GM12873 (cell line): ENCODE measurements at regions not wholly inside any gene's neighbourhood (a gene's known extent, or its start where the extent isn't known, plus 50 kb on each side); places are given as distances from the start of the nearest gene placed in this dataset.

Experiments used
- CTCF ChIP-seq: IDR thresholded peaks from 2 replicates; pipeline ENCODE4 v1.5.1; 2012; ENCODE audit warnings: low read depth, mild to moderate bottlenecking, moderate library complexity, low read length, control low read depth; ENCODE audit not compliant: insufficient read depth; ENCODE audit errors: missing control alignments

- no peak for TF ChIP-seq CTCF
Observed at GRCh38 chr14:84343656-84344055, 1186.3 kb upstream of the FLRT2 start.

GRCh38 chr14:84351646-84352045 lies 1178.3 kb upstream of the FLRT2 start:
- TF ChIP-seq CTCF, result no peak

- TF ChIP-seq CTCF, result no peak
Observed at GRCh38 chr14:84361476-84361875, 1168.5 kb upstream of the FLRT2 start.

GRCh38 chr14:84375235-84375634 lies 1154.7 kb upstream of the FLRT2 start:
- TF ChIP-seq CTCF, result no peak

GRCh38 chr14:84390010-84390409 lies 1139.9 kb upstream of the FLRT2 start:
- no peak for TF ChIP-seq CTCF

GRCh38 chr14:84397631-84398030 lies 1132.3 kb upstream of the FLRT2 start:
- no peak for TF ChIP-seq CTCF

GRCh38 chr14:84399296-84399910 lies 1130.5 kb upstream of the FLRT2 start:
- TF ChIP-seq CTCF, result no peak
